SK-N-MC (cell line): ENCODE measurements at regions not wholly inside any gene's neighbourhood (a gene's known extent, or its start where the extent isn't known, plus 50 kb on each side); places are given as distances from the start of the nearest gene placed in this dataset.

Source experiments
- EZH2 ChIP-seq: fragments of 200-600 bp; sonication (generic); IDR thresholded peaks from one replicate; pipeline ENCODE4 v1.6.1; 2017; ENCODE audit warnings: antibody characterized with exemption
- POLR2AphosphoS5 ChIP-seq: IDR thresholded peaks from 2 replicates; pipeline ENCODE4 v1.6.1; 2012; ENCODE audit warnings: mild to moderate bottlenecking, low read depth, low read length, borderline replicate concordance

DNA sequence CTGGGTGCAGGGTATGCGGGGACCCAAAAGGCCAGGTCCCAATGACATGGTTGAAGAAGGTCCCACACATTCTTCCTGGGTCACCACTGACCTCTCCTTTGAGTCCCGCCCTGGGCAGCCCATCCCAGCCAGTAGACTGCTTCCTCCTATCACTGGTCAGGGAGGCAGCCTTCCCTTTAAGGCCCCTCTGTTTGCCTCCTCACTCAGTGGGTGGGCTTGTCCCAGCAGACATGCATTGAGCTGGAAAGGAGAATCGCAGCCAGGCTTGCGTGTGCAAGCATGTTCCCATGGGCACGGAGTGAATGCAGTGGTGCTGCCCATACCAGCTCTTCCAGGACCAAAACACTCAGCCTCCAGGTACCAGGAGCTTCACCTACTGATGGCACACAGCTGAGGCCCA, 162.4 kb upstream of the SYT13 start:
- TF ChIP-seq POLR2AphosphoS5 (no peak), EZH2 (no peak)
